GM18909 (cell line): ENCODE measurements at regions not wholly inside any gene's neighbourhood (a gene's known extent, or its start where the extent isn't known, plus 50 kb on each side); places are given as distances from the start of the nearest gene placed in this dataset.
"Not testable (repeated sequence)": the region's sequence is repeated elsewhere in the genome, so short reads cannot be mapped to it uniquely, and the experiment has no call there.

ENCODE experiments used
- ATAC-seq: cut with Tn5 transposase; IDR thresholded peaks from one replicate; pipeline ENCODE4 v1.9.1; 2021; ENCODE audit warnings: mild to moderate bottlenecking; ENCODE audit not compliant: unreplicated experiment, poor library complexity

- no peak for ATAC-seq
Observed at GRCh38 chr3:35473956-35474355, 165.4 kb upstream of the ARPP21 start.

- ATAC-seq = not testable (repeated sequence)
Observed at GRCh38 chr3:35482566-35482965, 156.8 kb upstream of the ARPP21 start.

GRCh38 chr3:35483131-35483530, 156.2 kb upstream of the ARPP21 start:
- ATAC-seq = no peak

DNA sequence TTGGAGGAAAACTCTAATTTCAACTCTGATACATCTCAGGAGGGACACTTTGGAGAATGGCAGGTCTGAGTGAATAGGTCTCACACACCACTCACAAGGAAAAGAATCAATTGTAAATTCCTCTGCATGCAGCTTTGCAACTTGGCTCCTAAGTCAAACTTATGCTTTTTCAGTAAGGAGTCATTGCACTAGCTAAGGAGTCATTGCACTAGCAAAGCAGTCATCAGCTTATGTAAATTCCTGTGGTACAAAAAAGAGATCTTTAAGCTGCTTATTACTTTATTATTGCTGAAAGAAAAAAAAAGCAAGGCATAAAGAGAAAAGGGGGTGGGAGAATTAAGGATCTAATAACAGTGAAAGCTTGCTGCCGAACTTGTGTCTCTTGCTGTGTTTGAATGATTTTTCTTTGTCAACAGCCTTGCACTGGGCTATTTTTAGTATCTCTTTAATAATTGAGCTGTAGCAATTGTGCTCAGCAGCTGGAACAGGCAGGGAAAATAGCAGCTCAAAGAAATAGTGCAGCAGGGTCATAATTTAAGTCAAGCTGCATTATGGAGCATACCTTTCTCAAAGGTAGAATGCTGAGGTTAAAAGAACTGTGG, 154.3 kb upstream of the ARPP21 start:
- ATAC-seq = no peak

DNA sequence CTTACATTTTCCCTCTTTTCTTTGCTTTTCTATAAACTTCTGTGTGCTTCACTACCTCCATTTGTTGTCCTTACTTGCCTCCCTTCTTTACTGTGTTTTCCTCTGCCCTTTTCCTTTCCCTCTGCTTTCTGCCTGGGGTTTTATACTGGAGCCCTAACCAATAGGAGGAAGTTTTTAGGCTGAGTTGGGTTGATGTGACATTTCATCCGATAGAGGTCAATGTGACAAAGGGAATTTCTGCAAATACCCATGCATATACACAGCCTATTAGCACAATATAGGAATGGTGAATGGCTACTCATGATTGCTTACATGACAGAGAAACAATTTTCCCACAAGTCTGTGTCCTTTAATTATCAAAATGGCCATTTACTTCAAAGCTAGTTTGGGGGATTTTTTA, 153.0 kb upstream of the ARPP21 start:
- ATAC-seq = no peak

DNA sequence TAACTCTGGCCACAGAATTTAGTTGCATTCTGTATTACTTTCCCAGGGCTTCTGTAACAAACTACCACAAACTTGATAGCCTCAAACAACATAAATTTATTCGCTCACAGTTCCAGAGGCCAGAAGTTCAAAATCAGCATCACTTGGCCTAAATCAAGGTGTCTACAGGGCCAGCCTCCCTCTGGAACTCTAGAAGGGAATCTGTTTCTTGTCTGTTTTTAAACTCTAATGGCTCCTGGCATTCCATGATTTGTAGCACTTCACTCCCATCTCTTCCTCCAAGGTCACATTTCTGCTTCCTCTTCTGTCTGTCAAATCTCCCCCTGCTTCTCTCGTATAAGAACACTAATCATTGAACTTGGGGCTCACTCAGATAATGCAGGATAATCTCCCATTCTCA, 151.9 kb upstream of the ARPP21 start:
- no peak for ATAC-seq

- no peak for ATAC-seq
Observed at GRCh38 chr3:35488526-35488925, 150.8 kb upstream of the ARPP21 start.

- no peak for ATAC-seq
Observed at GRCh38 chr3:35492841-35493240, 146.5 kb upstream of the ARPP21 start.

GRCh38 chr3:35498506-35499210, 140.7 kb upstream of the ARPP21 start:
- ATAC-seq = no peak

DNA sequence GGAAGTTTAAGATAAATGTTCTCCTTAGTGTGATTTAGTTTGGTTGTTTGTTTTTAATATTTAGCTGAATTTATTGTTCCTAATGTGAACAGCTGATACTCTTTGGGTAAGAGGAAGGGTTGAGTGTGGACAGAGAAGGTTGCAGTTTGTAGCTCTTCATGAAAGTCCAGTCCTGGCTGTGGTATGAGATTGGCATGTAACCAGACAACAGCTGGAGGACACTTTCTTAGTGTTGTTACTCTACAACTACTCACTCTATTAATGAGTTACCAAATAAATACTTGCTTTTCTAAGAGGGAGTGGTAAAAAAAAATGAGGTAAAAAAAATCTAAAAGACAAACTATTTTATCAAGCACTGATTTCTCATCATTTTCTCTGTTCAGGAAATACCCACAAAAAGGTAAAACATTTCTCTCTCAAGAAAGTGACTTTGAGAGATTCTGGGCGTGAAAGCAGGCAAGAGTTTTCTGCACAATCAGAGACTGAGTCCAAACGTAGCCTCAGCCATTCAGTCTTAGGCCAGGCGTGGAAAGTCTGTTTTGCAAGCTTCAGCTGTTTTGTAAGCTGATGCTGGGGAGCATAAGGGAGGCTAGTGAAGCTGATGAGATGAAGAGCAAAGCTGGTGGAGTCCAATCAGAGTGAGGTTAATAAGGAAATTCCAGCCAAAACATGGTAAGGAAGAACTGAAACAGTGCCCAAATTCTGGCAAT, 138.5 kb upstream of the ARPP21 start:
- ATAC-seq = peak; percentile 81

DNA sequence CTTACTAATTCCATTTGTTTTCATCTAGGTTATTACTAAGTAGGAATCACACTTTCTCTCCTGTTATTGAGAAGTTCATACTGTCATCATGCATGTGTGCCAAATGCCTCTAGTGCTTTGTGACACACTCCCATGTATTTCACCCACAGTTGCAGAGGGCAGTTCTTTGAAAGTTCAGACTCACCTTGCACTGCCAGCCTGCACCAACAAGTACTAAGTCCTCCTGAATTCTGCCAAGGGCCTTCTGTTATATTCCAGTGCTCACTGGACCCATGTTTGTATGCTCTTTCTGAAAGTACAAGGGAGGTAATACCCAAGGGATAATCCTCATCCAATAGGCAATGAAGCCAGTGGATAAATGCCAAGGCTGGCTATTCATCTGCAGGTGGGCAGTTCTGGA, 136.6 kb upstream of the ARPP21 start:
- ATAC-seq = no peak

- ATAC-seq = no peak
Observed at GRCh38 chr3:35505181-35505580, 134.1 kb upstream of the ARPP21 start.

DNA sequence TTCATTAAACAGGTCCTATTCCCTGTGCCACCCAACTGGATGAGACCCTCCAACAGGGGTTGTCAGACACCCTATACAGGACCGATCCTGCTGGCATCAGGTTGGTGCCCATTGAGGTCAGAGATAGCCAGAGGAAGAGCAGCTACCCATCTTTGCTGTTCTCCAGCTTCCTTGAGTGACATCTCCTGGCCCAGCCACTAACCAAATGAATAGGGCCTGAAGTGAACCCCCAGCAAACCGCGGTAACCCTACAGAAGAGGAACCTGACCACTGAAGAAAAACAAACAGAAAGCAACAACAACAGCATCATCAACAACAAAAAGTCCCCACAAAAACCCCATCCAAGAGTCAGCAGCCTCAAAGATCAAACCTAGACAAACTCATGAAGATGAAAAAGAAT, 133.6 kb upstream of the ARPP21 start:
- no peak for ATAC-seq

DNA sequence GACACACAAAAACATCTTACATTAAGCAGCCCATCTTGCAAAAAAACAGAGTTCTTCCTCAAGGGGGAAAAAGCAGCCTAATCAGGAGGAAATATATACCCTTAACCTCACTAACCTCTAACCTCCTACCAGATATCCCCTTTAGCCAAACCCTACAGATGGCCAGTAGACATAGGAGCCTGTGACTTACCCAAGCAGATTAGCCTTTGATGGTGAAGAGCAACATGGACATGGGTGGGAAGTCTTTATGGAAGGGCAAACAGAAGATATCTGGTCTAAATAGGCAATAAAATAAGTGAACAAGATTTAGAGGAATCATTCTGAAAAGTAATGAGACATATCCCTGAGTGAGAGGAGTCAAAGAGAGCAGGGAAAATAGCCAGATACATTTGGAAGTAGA, 119.4 kb upstream of the ARPP21 start:
- ATAC-seq = no peak

DNA sequence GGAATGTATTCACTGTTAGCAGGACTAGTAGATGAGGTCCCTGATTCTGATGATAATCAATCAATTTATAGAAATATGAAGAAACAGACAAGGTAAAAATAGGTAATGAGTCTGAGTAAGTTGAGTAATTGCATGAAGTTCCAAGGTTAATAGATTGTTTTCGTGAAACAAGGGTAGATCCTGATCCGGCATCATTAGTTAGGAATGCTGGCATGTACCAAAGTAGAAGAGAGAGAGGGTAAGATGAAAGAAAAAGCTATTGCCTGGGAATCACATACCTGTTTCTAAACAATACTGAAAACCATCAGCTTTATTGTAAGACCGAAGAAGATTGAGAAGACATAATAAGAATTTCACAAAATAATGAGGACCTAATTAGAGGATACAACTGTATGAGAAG, 118.1 kb upstream of the ARPP21 start:
- no peak for ATAC-seq

- ATAC-seq = peak; percentile 57
Observed at GRCh38 chr3:35522450-35522849, 116.9 kb upstream of the ARPP21 start.

GRCh38 chr3:35523074-35523473, 116.3 kb upstream of the ARPP21 start:
- no peak for ATAC-seq

DNA sequence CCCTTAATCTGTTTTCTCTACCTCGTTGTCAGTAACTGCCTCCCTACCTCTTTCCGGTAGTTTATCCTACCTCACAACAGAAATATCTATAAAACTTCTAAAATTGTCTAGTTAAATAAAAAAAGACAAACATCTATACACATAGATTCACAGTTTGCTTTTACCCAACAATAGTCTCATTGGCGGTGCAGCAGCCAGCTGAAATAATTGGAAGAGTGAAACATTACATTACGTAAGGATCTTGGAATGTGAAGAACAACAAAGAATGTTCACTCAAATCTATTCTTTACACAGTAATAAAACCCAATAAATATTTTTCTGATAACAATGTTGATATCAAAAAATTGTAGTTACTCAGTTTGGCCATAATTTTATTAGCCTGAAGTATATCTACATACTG, 115.5 kb upstream of the ARPP21 start:
- ATAC-seq = no peak

DNA sequence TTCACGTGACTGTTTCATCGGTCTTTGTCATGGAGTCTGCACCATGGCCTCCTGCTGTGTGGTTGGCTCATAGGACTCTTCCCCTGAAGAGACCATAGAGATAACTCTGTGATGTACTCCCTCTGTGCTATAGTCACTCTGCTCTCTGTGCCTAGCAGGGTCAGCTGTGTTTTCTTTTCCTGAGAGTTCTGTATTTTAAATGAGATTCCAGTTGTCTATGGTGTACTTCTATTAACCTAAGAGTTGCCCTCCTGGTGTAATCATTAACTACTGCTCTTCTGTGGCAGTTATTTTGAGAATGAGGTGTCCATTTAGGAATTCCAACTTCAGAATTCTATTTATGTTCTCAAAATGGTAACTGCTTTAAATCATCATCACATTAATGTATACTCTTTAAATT, 114.5 kb upstream of the ARPP21 start:
- ATAC-seq = no peak

DNA sequence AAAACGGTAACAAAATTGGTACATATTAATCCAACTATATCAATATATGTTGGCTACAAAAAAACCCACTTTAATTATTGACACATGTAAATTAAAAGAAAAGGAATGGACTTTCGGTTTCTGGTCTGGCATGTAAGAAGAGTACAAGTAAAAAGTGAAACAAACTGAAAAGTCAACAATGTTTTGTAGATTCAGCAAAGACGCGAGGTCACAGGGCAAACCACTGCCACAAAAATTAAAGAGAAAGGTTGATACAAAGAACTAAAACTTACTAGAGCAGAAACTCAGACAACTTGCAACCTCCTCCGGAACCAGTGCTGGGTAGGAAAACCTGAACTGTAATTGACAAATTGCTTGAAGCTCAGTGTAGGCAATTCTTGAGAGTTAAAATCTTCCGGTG, 110.6 kb upstream of the ARPP21 start:
- ATAC-seq = no peak

- ATAC-seq = no peak
Observed at GRCh38 chr3:35529337-35529736, 110.0 kb upstream of the ARPP21 start.

- no peak for ATAC-seq
Observed at GRCh38 chr3:35537265-35537664, 102.1 kb upstream of the ARPP21 start.
